Prostate gland (tissue), 2 donors: ENCODE measurements at regions not wholly inside any gene's neighbourhood (a gene's known extent, or its start where the extent isn't known, plus 50 kb on each side); places are given as distances from the start of the nearest gene placed in this dataset.
"Not testable (repeated sequence)": the region's sequence is repeated elsewhere in the genome, so short reads cannot be mapped to it uniquely, and the experiment has no call there.

ENCODE experiments used
- DNase-seq: peaks from one replicate; pipeline ENCODE4 v3.0.0-alpha.2; 2019; ENCODE audit warnings: low spot score
- H3K27ac ChIP-seq, 2 donors: fragments of 200-600 bp; sonication (generic); 2 replicates each; pipeline ENCODE4 v1.5.1; 2017 to 2019
- H3K27me3 ChIP-seq: fragments of 200-600 bp; sonication (generic); replicated peaks from 2 replicates; pipeline ENCODE4 v1.5.1; 2019; ENCODE audit not compliant: insufficient read depth
- H3K36me3 ChIP-seq, 2 donors: fragments of 200-600 bp; sonication (generic); 1 replicate in 1 of 2; 2 replicates in 1 of 2; pipeline versions ENCODE4 v1.5.1 to v1.8.1; 2017 to 2019
- H3K4me1 ChIP-seq: fragments of 200-600 bp; sonication (generic); replicated peaks from 2 replicates; pipeline ENCODE4 v1.5.1; 2019
- H3K4me3 ChIP-seq, 2 donors: fragments of 200-600 bp; sonication (generic); 2 replicates each; pipeline ENCODE4 v1.5.1; 2017 to 2019
- H3K9me3 ChIP-seq: fragments of 200-600 bp; sonication (generic); 2 replicates; pipeline ENCODE4 v1.5.1; 2017
- CTCF ChIP-seq, 4 experiments: fragments of 200-600 bp in 2 of 4; fragments of 450-650 bp in 2 of 4; sonication (generic) in 2 of 4; IDR thresholded peaks; 1 replicate in 3 of 4; 2 replicates in 1 of 4; pipeline ENCODE4 v1.5.1; 2016 to 2019; ENCODE audit warnings: antibody characterized with exemption in 4 of 4, mild to moderate bottlenecking in 2 of 4, moderate library complexity in 2 of 4
- POLR2A ChIP-seq: fragments of 450-650 bp; IDR thresholded peaks from one replicate; pipeline ENCODE4 v1.6.1; 2016; ENCODE audit warnings: antibody characterized with exemption, mild to moderate bottlenecking
- POLR2AphosphoS5 ChIP-seq: sonication (generic); formaldehyde crosslinking; IDR thresholded peaks from one replicate; pipeline ENCODE4 v1.6.1; 2017; ENCODE audit warnings: antibody characterized with exemption
- WGBS: methylation state at CpG from one replicate; pipeline ENCODE4 v1.1.5; 2018; 5-methylcytosine and 5-hydroxymethylcytosine counted together
- intact Hi-C: fragments of 100-400 bp; cut with DNase I; formaldehyde crosslinking; loops from one replicate; pipeline ENCODE4 v1.14.2; 2022

GRCh38 chr2:77578354-77578753 is 56.2 kb upstream of the LRRTM4 start:
- H3K9me3 ChIP-seq = no peaks in the 10 kb centered on the region
- TF ChIP-seq POLR2A (no peak), POLR2AphosphoS5 (no peak), CTCF (IDR thresholded peaks at IDR 0.05) (no peak)
- intact Hi-C loops = no loop called here

GRCh38 chr2:77579076-77579769 is 57.0 kb upstream of the LRRTM4 start:
- WGBS = 69% methylated on average over 3 of the region's 3 CpGs
- no peak overlapping the region for H3K27ac ChIP-seq
- no peaks in the 10 kb centered on the region for H3K36me3 ChIP-seq
- H3K27me3 ChIP-seq = no peaks in the 10 kb centered on the region
- H3K4me3 ChIP-seq = no peak overlapping the region
- H3K9me3 ChIP-seq = no peaks in the 10 kb centered on the region
- H3K4me1 ChIP-seq = no peaks in the 10 kb centered on the region
- intact Hi-C loops = no loop called here
- DNase-seq = no peak
- TF ChIP-seq POLR2A (no peak), POLR2AphosphoS5 (no peak), CTCF (IDR thresholded peaks at IDR 0.05) (no peak)

More at GRCh38 chr2:77578354-77578753, 56.2 kb upstream of the LRRTM4 start:
- no peaks in the 10 kb centered on the region for H3K4me1 ChIP-seq
- no peak overlapping the region for H3K4me3 ChIP-seq
- H3K36me3 ChIP-seq = no peaks in the 10 kb centered on the region
- DNase-seq = no peak
- H3K27me3 ChIP-seq = no peaks in the 10 kb centered on the region
- H3K27ac ChIP-seq = no peak overlapping the region

- H3K27ac ChIP-seq = no peak overlapping the region
- no peaks in the 10 kb centered on the region for H3K9me3 ChIP-seq
- no peaks in the 10 kb centered on the region for H3K27me3 ChIP-seq
- TF ChIP-seq POLR2A (no peak), CTCF (IDR thresholded peaks at IDR 0.05) (no peak)
- 93% methylated on average over 3 of the region's 3 CpGs for WGBS
- no peak for DNase-seq
- no peaks in the 10 kb centered on the region for H3K36me3 ChIP-seq
- H3K4me3 ChIP-seq = no peak overlapping the region
- intact Hi-C loops = no loop called here
- H3K4me1 ChIP-seq = no peaks in the 10 kb centered on the region
Observed at GRCh38 chr2:77588438-77588837, 66.3 kb upstream of the LRRTM4 start.

GRCh38 chr2:77590298-77590917 is 68.2 kb upstream of the LRRTM4 start:
- Histone ChIP-seq H3K27me3 (no peaks in the 10 kb centered on the region), H3K9me3 (no peaks in the 10 kb centered on the region), H3K27ac (no peak overlapping the region), H3K4me3 (no peak overlapping the region), H3K36me3 (no peaks in the 10 kb centered on the region), H3K4me1 (no peaks in the 10 kb centered on the region)
- DNase-seq = no peak
- intact Hi-C loops = no loop called here
- TF ChIP-seq POLR2A (no peak), CTCF (IDR thresholded peaks at IDR 0.05) (no peak), POLR2AphosphoS5 (no peak)
- 96% methylated on average over 27 of the region's 29 CpGs for WGBS

GRCh38 chr2:77592955-77593354 is 70.8 kb upstream of the LRRTM4 start:
- H3K4me1 ChIP-seq, H3K27ac ChIP-seq, DNase-seq, H3K27me3 ChIP-seq, H3K36me3 ChIP-seq, H3K9me3 ChIP-seq, H3K4me3 ChIP-seq, intact Hi-C loops: not testable (repeated sequence)
- 78% methylated on average over 24 of the region's 24 CpGs for WGBS
